ENCODE measurements at regions not wholly inside any gene's neighbourhood (a gene's known extent, or its start where the extent isn't known, plus 50 kb on each side); places are given as distances from the start of the nearest gene placed in this dataset.

DNA sequence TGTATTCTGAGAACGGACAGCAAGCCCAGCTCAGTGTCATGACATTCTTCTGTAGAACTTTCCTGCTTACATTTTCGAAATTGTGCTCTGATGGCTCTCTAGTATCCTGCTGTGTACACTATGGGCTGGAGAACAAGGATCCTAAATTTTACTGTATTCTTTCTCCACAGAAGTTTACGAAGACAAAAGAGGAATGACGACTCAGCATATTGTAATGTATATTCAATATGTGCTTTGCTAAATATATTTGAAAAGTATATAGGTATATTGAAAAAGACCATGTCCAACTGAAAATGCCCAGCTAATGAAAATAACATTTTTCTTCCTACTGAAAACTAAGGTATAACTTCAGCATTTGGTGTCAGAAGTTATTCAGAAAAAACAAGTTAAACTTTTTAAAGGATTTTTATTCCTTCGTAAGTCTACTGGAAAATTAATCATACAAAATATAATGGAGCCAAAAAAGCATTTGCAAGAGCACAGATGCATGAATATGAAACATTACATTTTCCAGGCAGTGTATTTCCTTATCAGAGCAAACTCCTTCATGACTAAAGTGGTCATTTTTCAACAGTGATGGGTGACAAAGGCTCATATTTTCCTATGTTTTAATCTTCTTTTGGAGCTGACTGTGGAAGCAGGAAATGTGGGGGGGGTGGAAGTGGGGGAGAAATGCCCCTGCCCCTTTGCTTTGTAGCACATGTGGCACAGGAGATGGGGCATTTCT lies 143.8 kb upstream of the THUMPD2 start:
- Mint-ChIP-seq H3K9me3 (ENCODE audit: insufficient read depth) (no peaks in the 10 kb centered on the region), H3K27me3 (peaks cover 5% of the 10 kb centered on the region), H3K4me3 (no peak overlapping the region), H3K27ac (no peak overlapping the region), H3K4me1 (no peaks in the 10 kb centered on the region)
- DNase-seq (no peak), ATAC-seq (ENCODE audit: low read depth) (no peak)
- Histone ChIP-seq H3K9ac (ENCODE audit: low read length) (no peak overlapping the region), H4K20me1 (ENCODE audit: control insufficient read depth, insufficient read depth, low read length, poor library complexity, severe bottlenecking) (no peaks in the 10 kb centered on the region), H3K4me2 (replicated peaks; ENCODE audit: low read depth, low read length, poor library complexity, severe bottlenecking) (no peak overlapping the region), H2AFZ (ENCODE audit: insufficient read depth, low read depth, low read length, poor library complexity, severe bottlenecking) (no peak overlapping the region), H3K9me3 (ENCODE audit: control extremely low read depth in 1 of 3, control insufficient read depth in 2 of 3, insufficient read depth in 1 of 3, low read length in 2 of 3) (no peaks in the 10 kb centered on the region), H3K79me2 (ENCODE audit: control insufficient read depth, insufficient read depth, low read length) (no peaks in the 10 kb centered on the region), H3K4me1 (ENCODE audit: control insufficient read depth in 2 of 2, insufficient read depth in 2 of 2, low read length in 2 of 2) (no peaks in the 10 kb centered on the region), H3K4me3 (ENCODE audit: control extremely low read depth in 1 of 5, extremely low read depth in 1 of 5, insufficient read depth in 1 of 5, low read depth in 2 of 5, low read length in 4 of 5) (no peak overlapping the region), H3K36me3 (replicated peaks in 1 of 2; ENCODE audit: control extremely low read depth in 1 of 2, control insufficient read depth in 1 of 2, extremely low read depth in 1 of 2, insufficient read depth in 2 of 2, low read length in 1 of 2) (no peaks in the 10 kb centered on the region), H3K27me3 (replicated peaks in 1 of 4; ENCODE audit: control extremely low read depth in 1 of 4, control insufficient read depth in 3 of 4, insufficient read depth in 4 of 4, low read length in 3 of 4) (no peaks in the 10 kb centered on the region), H3K27ac (ENCODE audit: low read length in 2 of 2) (no peak overlapping the region)
- POLR2A ChIA-PET, result no interaction called here
- TF ChIP-seq EZH2 (IDR thresholded peaks at IDR 0.05; ENCODE audit: borderline replicate concordance, insufficient read depth, low read depth, low read length, poor library complexity, severe bottlenecking), result no peak
- no peak for TF ChIP-seq CTCF (IDR thresholded peaks at IDR 0.05)
- 88% methylated on average over 1 of the region's 5 CpGs for WGBS (ENCODE audit: insufficient coverage)
- intact Hi-C loops (cut with micrococcal nuclease), result no loop called here
- CTCF ChIA-PET, result interaction anchor here (0.6 to 1.8 kb wide), 3 partner anchors 9 to 25 kb away, joined by 3 to 4 read pairs (median 3); no protein-coding TSS in a partner anchor

GRCh38 chr2:39920307-39920801 lies 141.3 kb upstream of the THUMPD2 start:
- H3K27ac ChIP-seq (ENCODE audit: low read length in 2 of 2), result no peak overlapping the region
- peaks cover 5% of the 10 kb centered on the region for H3K27me3 Mint-ChIP-seq
- no peak overlapping the region for H3K27ac Mint-ChIP-seq
- no peak overlapping the region for H3K4me2 ChIP-seq (replicated peaks; ENCODE audit: low read depth, low read length, poor library complexity, severe bottlenecking)
- CTCF ChIA-PET, result interaction anchor here (1.2 kb wide), 1 partner anchor 1860 kb away, joined by 3 read pairs; no protein-coding TSS in a partner anchor
- H3K9ac ChIP-seq (ENCODE audit: low read length), result no peak overlapping the region
- no peak overlapping the region for H3K4me3 ChIP-seq (ENCODE audit: control extremely low read depth in 1 of 5, extremely low read depth in 1 of 5, insufficient read depth in 1 of 5, low read depth in 2 of 5, low read length in 4 of 5)
- ATAC-seq (ENCODE audit: low read depth) (no peak), DNase-seq (no peak)
- H3K27me3 ChIP-seq (replicated peaks in 1 of 4; ENCODE audit: control extremely low read depth in 1 of 4, control insufficient read depth in 3 of 4, insufficient read depth in 4 of 4, low read length in 3 of 4), result no peaks in the 10 kb centered on the region
- no peaks in the 10 kb centered on the region for H3K9me3 Mint-ChIP-seq (ENCODE audit: insufficient read depth)
- no peaks in the 10 kb centered on the region for H3K79me2 ChIP-seq (ENCODE audit: control insufficient read depth, insufficient read depth, low read length)
- no peak overlapping the region for H2AFZ ChIP-seq (ENCODE audit: insufficient read depth, low read depth, low read length, poor library complexity, severe bottlenecking)
- no peaks in the 10 kb centered on the region for H3K4me1 ChIP-seq (ENCODE audit: control insufficient read depth in 2 of 2, insufficient read depth in 2 of 2, low read length in 2 of 2)
- no peak for TF ChIP-seq EZH2 (IDR thresholded peaks at IDR 0.05; ENCODE audit: borderline replicate concordance, insufficient read depth, low read depth, low read length, poor library complexity, severe bottlenecking)
- no peak for TF ChIP-seq CTCF (IDR thresholded peaks at IDR 0.05)
- POLR2A ChIA-PET, result no interaction called here
- H3K4me1 Mint-ChIP-seq, result no peaks in the 10 kb centered on the region
- no peaks in the 10 kb centered on the region for H4K20me1 ChIP-seq (ENCODE audit: control insufficient read depth, insufficient read depth, low read length, poor library complexity, severe bottlenecking)
- no peaks in the 10 kb centered on the region for H3K9me3 ChIP-seq (ENCODE audit: control extremely low read depth in 1 of 3, control insufficient read depth in 2 of 3, insufficient read depth in 1 of 3, low read length in 2 of 3)
- WGBS (ENCODE audit: insufficient coverage), result 1% methylated on average over 5 of the region's 5 CpGs
- intact Hi-C loops (cut with micrococcal nuclease), result no loop called here
- no peak overlapping the region for H3K4me3 Mint-ChIP-seq
- no peaks in the 10 kb centered on the region for H3K36me3 ChIP-seq (replicated peaks in 1 of 2; ENCODE audit: control extremely low read depth in 1 of 2, control insufficient read depth in 1 of 2, extremely low read depth in 1 of 2, insufficient read depth in 2 of 2, low read length in 1 of 2)

All from B cell (primary cell).